MM.1S (cell line): ENCODE measurements at regions not wholly inside any gene's neighbourhood (a gene's known extent, or its start where the extent isn't known, plus 50 kb on each side); places are given as distances from the start of the nearest gene placed in this dataset.

Experiments
- EZH2 ChIP-seq: fragments of 300-600 bp; sonication (generic); optimal IDR thresholded peaks from 2 replicates; pipeline ENCODE3; 2017; ENCODE audit warnings: low read depth, mild to moderate bottlenecking, antibody characterized with exemption, low read length, mixed read lengths
- TF ChIP-seq, protein P1 (sequence below): fragments of 300-600 bp; sonication (generic); IDR thresholded peaks from 2 replicates; pipeline ENCODE4 v1.5.1; 2016; ENCODE audit warnings: antibody characterized with exemption, low read length, mixed read lengths

GRCh38 chr1:103461161-103462105 lies 64.1 kb upstream of the RNPC3 start:
- TF ChIP-seq, protein P1, sequence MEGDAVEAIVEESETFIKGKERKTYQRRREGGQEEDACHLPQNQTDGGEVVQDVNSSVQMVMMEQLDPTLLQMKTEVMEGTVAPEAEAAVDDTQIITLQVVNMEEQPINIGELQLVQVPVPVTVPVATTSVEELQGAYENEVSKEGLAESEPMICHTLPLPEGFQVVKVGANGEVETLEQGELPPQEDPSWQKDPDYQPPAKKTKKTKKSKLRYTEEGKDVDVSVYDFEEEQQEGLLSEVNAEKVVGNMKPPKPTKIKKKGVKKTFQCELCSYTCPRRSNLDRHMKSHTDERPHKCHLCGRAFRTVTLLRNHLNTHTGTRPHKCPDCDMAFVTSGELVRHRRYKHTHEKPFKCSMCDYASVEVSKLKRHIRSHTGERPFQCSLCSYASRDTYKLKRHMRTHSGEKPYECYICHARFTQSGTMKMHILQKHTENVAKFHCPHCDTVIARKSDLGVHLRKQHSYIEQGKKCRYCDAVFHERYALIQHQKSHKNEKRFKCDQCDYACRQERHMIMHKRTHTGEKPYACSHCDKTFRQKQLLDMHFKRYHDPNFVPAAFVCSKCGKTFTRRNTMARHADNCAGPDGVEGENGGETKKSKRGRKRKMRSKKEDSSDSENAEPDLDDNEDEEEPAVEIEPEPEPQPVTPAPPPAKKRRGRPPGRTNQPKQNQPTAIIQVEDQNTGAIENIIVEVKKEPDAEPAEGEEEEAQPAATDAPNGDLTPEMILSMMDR: peak; percentile 45
- TF ChIP-seq EZH2: no peak
